Liver (tissue), 3 donors: ENCODE measurements at regions not wholly inside any gene's neighbourhood (a gene's known extent, or its start where the extent isn't known, plus 50 kb on each side); places are given as distances from the start of the nearest gene placed in this dataset.

Source experiments
- CTCF ChIP-seq: fragments of 150-350 bp; IDR thresholded peaks from 2 replicates; pipeline ENCODE4 v1.5.1; 2017; ENCODE audit warnings: improper control_type of control experiment, low read depth, low read length; ENCODE audit not compliant: missing input control
- HNF4G ChIP-seq: IDR thresholded peaks from 2 replicates; pipeline ENCODE4 v1.6.1; 2016; ENCODE audit warnings: antibody characterized with exemption
- MAX ChIP-seq: IDR thresholded peaks from 2 replicates; pipeline ENCODE4 v1.6.1; 2016; ENCODE audit warnings: antibody characterized with exemption
- RAD21 ChIP-seq, 2 donors: IDR thresholded peaks; 2 replicates each; pipeline ENCODE4 v1.6.1; 2016; ENCODE audit warnings: antibody characterized with exemption in 2 of 2, mild to moderate bottlenecking in 2 of 2
- RXRA ChIP-seq, 2 donors: IDR thresholded peaks; 2 replicates each; pipeline ENCODE4 v1.6.1; 2017 to 2018; ENCODE audit warnings: antibody characterized with exemption in 2 of 2, mild to moderate bottlenecking in 1 of 2
- SP1 ChIP-seq: IDR thresholded peaks from 2 replicates; pipeline ENCODE4 v1.6.1; 2018; ENCODE audit warnings: antibody characterized with exemption, mild to moderate bottlenecking
- TAF1 ChIP-seq: conservative IDR thresholded peaks from 2 replicates; pipeline ENCODE4 v1.6.1; 2016; ENCODE audit warnings: antibody characterized with exemption, mild to moderate bottlenecking
- YY1 ChIP-seq: IDR thresholded peaks from 2 replicates; pipeline ENCODE4 v1.6.1; 2016; ENCODE audit warnings: antibody characterized with exemption, mild to moderate bottlenecking
- TF ChIP-seq, protein P1 (sequence below): IDR thresholded peaks from 2 replicates; pipeline ENCODE4 v1.6.1; 2016; ENCODE audit warnings: antibody characterized with exemption, mild to moderate bottlenecking
- donor health status: healthy.
- donor health status: healthy.

GRCh38 chr1:18047122-18047521 is 60.5 kb upstream of the IGSF21 start:
- TF ChIP-seq MAX (no peak), CTCF (no peak), HNF4G (no peak), YY1 (no peak), RAD21 (IDR thresholded peaks at IDR 0.05) (no peak), RXRA (IDR thresholded peaks at IDR 0.05) (no peak), TAF1 (no peak), SP1 (no peak)
- TF ChIP-seq, protein P1, sequence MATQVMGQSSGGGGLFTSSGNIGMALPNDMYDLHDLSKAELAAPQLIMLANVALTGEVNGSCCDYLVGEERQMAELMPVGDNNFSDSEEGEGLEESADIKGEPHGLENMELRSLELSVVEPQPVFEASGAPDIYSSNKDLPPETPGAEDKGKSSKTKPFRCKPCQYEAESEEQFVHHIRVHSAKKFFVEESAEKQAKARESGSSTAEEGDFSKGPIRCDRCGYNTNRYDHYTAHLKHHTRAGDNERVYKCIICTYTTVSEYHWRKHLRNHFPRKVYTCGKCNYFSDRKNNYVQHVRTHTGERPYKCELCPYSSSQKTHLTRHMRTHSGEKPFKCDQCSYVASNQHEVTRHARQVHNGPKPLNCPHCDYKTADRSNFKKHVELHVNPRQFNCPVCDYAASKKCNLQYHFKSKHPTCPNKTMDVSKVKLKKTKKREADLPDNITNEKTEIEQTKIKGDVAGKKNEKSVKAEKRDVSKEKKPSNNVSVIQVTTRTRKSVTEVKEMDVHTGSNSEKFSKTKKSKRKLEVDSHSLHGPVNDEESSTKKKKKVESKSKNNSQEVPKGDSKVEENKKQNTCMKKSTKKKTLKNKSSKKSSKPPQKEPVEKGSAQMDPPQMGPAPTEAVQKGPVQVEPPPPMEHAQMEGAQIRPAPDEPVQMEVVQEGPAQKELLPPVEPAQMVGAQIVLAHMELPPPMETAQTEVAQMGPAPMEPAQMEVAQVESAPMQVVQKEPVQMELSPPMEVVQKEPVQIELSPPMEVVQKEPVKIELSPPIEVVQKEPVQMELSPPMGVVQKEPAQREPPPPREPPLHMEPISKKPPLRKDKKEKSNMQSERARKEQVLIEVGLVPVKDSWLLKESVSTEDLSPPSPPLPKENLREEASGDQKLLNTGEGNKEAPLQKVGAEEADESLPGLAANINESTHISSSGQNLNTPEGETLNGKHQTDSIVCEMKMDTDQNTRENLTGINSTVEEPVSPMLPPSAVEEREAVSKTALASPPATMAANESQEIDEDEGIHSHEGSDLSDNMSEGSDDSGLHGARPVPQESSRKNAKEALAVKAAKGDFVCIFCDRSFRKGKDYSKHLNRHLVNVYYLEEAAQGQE = no peak
